Kidney (tissue), 13 donors: ENCODE measurements at regions not wholly inside any gene's neighbourhood (a gene's known extent, or its start where the extent isn't known, plus 50 kb on each side); places are given as distances from the start of the nearest gene placed in this dataset.
A peak's percentile ranks its signal among the peaks of the same experiment; 100 is the strongest.

Experiments
- DNase-seq, 5 donors: peaks; one replicate each; pipeline ENCODE4 v3.0.0-alpha.2; 2013 to 2020
- FAIRE-seq: peaks from 2 replicates; lab custom pipeline; 2012; peaks lifted over from hg19 to GRCh38; lab: Jason Lieb, UNC
- H3K27ac ChIP-seq, 2 donors: one replicate each; pipeline ENCODE4 v1.7.0; 2013; ENCODE audit warnings: low read depth in 2 of 2, low read length in 2 of 2, inconsistent platforms in 1 of 2
- H3K27me3 ChIP-seq: one replicate; pipeline ENCODE4 v1.7.1; 2013; ENCODE audit warnings: low read length, inconsistent platforms; ENCODE audit not compliant: control insufficient read depth, insufficient read depth
- H3K36me3 ChIP-seq, 3 donors: one replicate each; pipeline versions ENCODE4 v1.7.0 to v1.7.1; 2013; ENCODE audit warnings: low read length in 3 of 3, control low read depth in 1 of 3, inconsistent platforms in 1 of 3; ENCODE audit not compliant: insufficient read depth in 3 of 3, control insufficient read depth in 2 of 3
- H3K4me1 ChIP-seq, 3 donors: one replicate each; pipeline versions ENCODE4 v1.7.0 to v1.7.1; 2013; ENCODE audit warnings: low read length in 3 of 3, inconsistent platforms in 1 of 3, low read depth in 1 of 3; ENCODE audit not compliant: control insufficient read depth in 2 of 3, insufficient read depth in 2 of 3
- H3K4me3 ChIP-seq, 3 donors: one replicate each; pipeline versions ENCODE4 v1.7.0 to v1.8.1; 2013; ENCODE audit warnings: low read length in 3 of 3, control low read depth in 1 of 3, inconsistent platforms in 1 of 3
- H3K9ac ChIP-seq, 3 donors: one replicate each; pipeline versions ENCODE4 v1.7.0 to v1.7.1; 2013; ENCODE audit warnings: low read length in 3 of 3, control low read depth in 1 of 3, inconsistent platforms in 1 of 3
- H3K9me3 ChIP-seq, 3 donors: one replicate each; pipeline versions ENCODE4 v1.7.0 to v1.7.1; 2013; ENCODE audit warnings: low read length in 3 of 3, control low read depth in 1 of 3, inconsistent platforms in 1 of 3; ENCODE audit not compliant: control insufficient read depth in 2 of 3, insufficient read depth in 1 of 3
- CTCF ChIP-seq: IDR thresholded peaks from 3 replicates; pipeline ENCODE4 v1.5.1; 2012; ENCODE audit warnings: mild to moderate bottlenecking, moderate library complexity, borderline replicate concordance; ENCODE audit not compliant: insufficient read depth; ENCODE audit errors: extremely low read depth
- intact Hi-C: fragments of 100-400 bp; cut with DNase I; formaldehyde crosslinking; loops from one replicate; pipeline ENCODE4 v1.11.1; 2022
- donor health status: control.
- donor health status: control.
- donor health status: control.
- donor health status: control.
- donor health status: control.
- donor health status: DM: yes; HTN: yes; CAD: no.
- donor health status: Normal renal cell carcinoma (clear cell type).

GRCh38 chr9:87818308-87818707, 64.4 kb upstream of the SPATA31E1 start:
- no peaks in the 10 kb centered on the region for H3K36me3 ChIP-seq
- intact Hi-C loops: no loop called here
- no peak for TF ChIP-seq CTCF
- DNase-seq (peak in 2 of 5 donors; percentile 36 to 46), FAIRE-seq (no peak)
- no peak overlapping the region for H3K4me3 ChIP-seq
- H3K27me3 ChIP-seq: no peaks in the 10 kb centered on the region
- no peaks in the 10 kb centered on the region for H3K4me1 ChIP-seq
- no peak overlapping the region for H3K27ac ChIP-seq
- no peaks in the 10 kb centered on the region for H3K9me3 ChIP-seq
- H3K9ac ChIP-seq: no peak overlapping the region

GRCh38 chr9:87824216-87824875, 58.3 kb upstream of the SPATA31E1 start:
- no peaks in the 10 kb centered on the region for H3K36me3 ChIP-seq
- FAIRE-seq: no peak
- DNase-seq: no peak

GRCh38 chr9:87824886-87825285, 57.8 kb upstream of the SPATA31E1 start:
- DNase-seq (no peak), FAIRE-seq (no peak)
- intact Hi-C loops: no loop called here
- H3K9me3 ChIP-seq: no peaks in the 10 kb centered on the region
- H3K4me1 ChIP-seq: no peaks in the 10 kb centered on the region
- TF ChIP-seq CTCF: no peak
- no peaks in the 10 kb centered on the region for H3K27me3 ChIP-seq
- no peaks in the 10 kb centered on the region for H3K36me3 ChIP-seq
- H3K4me3 ChIP-seq: no peak overlapping the region
- no peak overlapping the region for H3K9ac ChIP-seq
- H3K27ac ChIP-seq: no peak overlapping the region

More at GRCh38 chr9:87824216-87824875, 58.3 kb upstream of the SPATA31E1 start:
- Histone ChIP-seq H3K4me1 (no peaks in the 10 kb centered on the region), H3K9ac (no peak overlapping the region), H3K4me3 (no peak overlapping the region), H3K27me3 (no peaks in the 10 kb centered on the region), H3K27ac (no peak overlapping the region), H3K9me3 (no peaks in the 10 kb centered on the region)
- intact Hi-C loops: no loop called here
- no peak for TF ChIP-seq CTCF

GRCh38 chr9:87826331-87826730, 56.3 kb upstream of the SPATA31E1 start:
- H3K36me3 ChIP-seq: no peaks in the 10 kb centered on the region
- H3K9ac ChIP-seq: no peak overlapping the region
- TF ChIP-seq CTCF: no peak
- intact Hi-C loops: no loop called here
- no peaks in the 10 kb centered on the region for H3K27me3 ChIP-seq
- FAIRE-seq (no peak), DNase-seq (no peak)
- H3K9me3 ChIP-seq: no peaks in the 10 kb centered on the region
- no peaks in the 10 kb centered on the region for H3K4me1 ChIP-seq
- no peak overlapping the region for H3K4me3 ChIP-seq
- H3K27ac ChIP-seq: no peak overlapping the region
